Gastrocnemius medialis (tissue), 4 donors: ENCODE measurements at regions not wholly inside any gene's neighbourhood (a gene's known extent, or its start where the extent isn't known, plus 50 kb on each side); places are given as distances from the start of the nearest gene placed in this dataset.

Experiments
- ATAC-seq, 2 donors: fragments of 150-250 bp; one replicate each; pipeline ENCODE4 v1.9.1; 2016
- DNase-seq, 2 donors: peaks; one replicate each; pipeline ENCODE4 v3.0.0-alpha.2; 2019
- H3K27ac ChIP-seq, 4 donors: fragments of 200-600 bp; sonication (generic); 1 replicate in 1 of 4; 2 replicates in 3 of 4; pipeline ENCODE4 v1.5.1; 2016 to 2018; ENCODE audit warnings: mild to moderate bottlenecking in 2 of 4, moderate library complexity in 1 of 4
- H3K27me3 ChIP-seq, 3 donors: fragments of 200-600 bp; sonication (generic) in 2 of 3; 1 replicate in 1 of 3; 2 replicates in 2 of 3; pipeline versions ENCODE4 v1.5.1 to v1.6.0; 2016 to 2019; ENCODE audit warnings: mild to moderate bottlenecking in 1 of 3, moderate library complexity in 1 of 3
- H3K36me3 ChIP-seq, 2 donors: fragments of 200-600 bp; sonication (generic) in 1 of 2; one replicate each; pipeline ENCODE4 v1.5.1; 2017 to 2018
- H3K4me1 ChIP-seq, 2 donors: fragments of 200-600 bp; sonication (generic) in 1 of 2; one replicate each; pipeline ENCODE4 v1.5.1; 2016 to 2017; ENCODE audit warnings: mild to moderate bottlenecking in 2 of 2
- H3K4me3 ChIP-seq, 4 donors: fragments of 200-600 bp; sonication (generic) in 3 of 4; 1 replicate in 1 of 4; 2 replicates in 3 of 4; pipeline ENCODE4 v1.5.1; 2016 to 2019; ENCODE audit warnings: mild to moderate bottlenecking in 2 of 4
- H3K9me3 ChIP-seq, 3 donors: fragments of 200-600 bp; sonication (generic) in 2 of 3; 1 replicate in 1 of 3; 2 replicates in 2 of 3; pipeline ENCODE4 v1.5.1; 2016 to 2019
- POLR2A ChIP-seq, 2 donors: fragments of 450-650 bp; IDR thresholded peaks; one replicate each; pipeline ENCODE4 v1.6.1; 2017; ENCODE audit warnings: antibody characterized with exemption in 2 of 2, mild to moderate bottlenecking in 2 of 2, moderate library complexity in 2 of 2
- in situ Hi-C, 4 donors: fragments of 200-750 bp; cut with MboI; loops; one replicate each; pipeline versions ENCODE4 v1.15.0 to v1.8.0; 2017; ENCODE audit warnings: low sequenced_read_pairs in 4 of 4
- intact Hi-C: fragments of 100-400 bp; cut with DNase I; formaldehyde crosslinking; loops from one replicate; pipeline ENCODE4 v1.15.1; 2023; ENCODE audit warnings: low total_unique reads
- TF ChIP-seq, protein P1 (sequence below), 5 experiments: fragments of 450-650 bp in 3 of 5; fragments of 200-600 bp in 2 of 5; sonication (generic) in 2 of 5; IDR thresholded peaks in 4 of 5; conservative IDR thresholded peaks in 1 of 5; 1 replicate in 4 of 5; 2 replicates in 1 of 5; pipeline ENCODE4 v1.5.1; 2016 to 2019; ENCODE audit warnings: antibody characterized with exemption in 5 of 5, mild to moderate bottlenecking in 3 of 5, moderate library complexity in 3 of 5

DNA sequence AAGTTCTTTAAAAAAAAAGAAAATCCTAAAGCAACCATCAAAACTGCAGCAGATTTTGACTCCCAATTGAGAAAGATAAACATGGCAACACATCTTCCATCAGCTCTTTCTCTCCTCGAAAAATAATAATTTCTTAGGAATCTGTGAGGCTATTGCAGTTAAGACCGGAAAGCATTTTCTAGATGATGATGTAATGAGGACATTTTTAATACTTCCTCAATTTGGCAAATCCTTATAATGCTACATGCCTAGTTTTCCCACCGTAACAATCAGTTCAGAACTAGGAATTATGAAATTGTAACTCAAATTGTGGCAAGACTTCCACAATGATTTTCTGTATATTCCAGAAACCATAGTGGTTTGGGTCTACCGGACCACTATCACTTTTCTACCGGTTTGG is 180.9 kb upstream of the PDE3A start:
- in situ Hi-C loops: no loop called here
- intact Hi-C loops: no loop called here
- Histone ChIP-seq H3K9me3 (no peaks in the 10 kb centered on the region), H3K4me1 (no peaks in the 10 kb centered on the region), H3K4me3 (no peak overlapping the region), H3K36me3 (no peaks in the 10 kb centered on the region), H3K27me3 (no peaks in the 10 kb centered on the region), H3K27ac (no peak overlapping the region)
- no peak for DNase-seq
- TF ChIP-seq, protein P1, sequence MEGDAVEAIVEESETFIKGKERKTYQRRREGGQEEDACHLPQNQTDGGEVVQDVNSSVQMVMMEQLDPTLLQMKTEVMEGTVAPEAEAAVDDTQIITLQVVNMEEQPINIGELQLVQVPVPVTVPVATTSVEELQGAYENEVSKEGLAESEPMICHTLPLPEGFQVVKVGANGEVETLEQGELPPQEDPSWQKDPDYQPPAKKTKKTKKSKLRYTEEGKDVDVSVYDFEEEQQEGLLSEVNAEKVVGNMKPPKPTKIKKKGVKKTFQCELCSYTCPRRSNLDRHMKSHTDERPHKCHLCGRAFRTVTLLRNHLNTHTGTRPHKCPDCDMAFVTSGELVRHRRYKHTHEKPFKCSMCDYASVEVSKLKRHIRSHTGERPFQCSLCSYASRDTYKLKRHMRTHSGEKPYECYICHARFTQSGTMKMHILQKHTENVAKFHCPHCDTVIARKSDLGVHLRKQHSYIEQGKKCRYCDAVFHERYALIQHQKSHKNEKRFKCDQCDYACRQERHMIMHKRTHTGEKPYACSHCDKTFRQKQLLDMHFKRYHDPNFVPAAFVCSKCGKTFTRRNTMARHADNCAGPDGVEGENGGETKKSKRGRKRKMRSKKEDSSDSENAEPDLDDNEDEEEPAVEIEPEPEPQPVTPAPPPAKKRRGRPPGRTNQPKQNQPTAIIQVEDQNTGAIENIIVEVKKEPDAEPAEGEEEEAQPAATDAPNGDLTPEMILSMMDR (IDR thresholded peaks at IDR 0.05 in 4 of 5, conservative IDR thresholded peaks at IDR 0.05 in 1 of 5): no peak
- TF ChIP-seq POLR2A (IDR thresholded peaks at IDR 0.05): no peak
- ATAC-seq: no peak

DNA sequence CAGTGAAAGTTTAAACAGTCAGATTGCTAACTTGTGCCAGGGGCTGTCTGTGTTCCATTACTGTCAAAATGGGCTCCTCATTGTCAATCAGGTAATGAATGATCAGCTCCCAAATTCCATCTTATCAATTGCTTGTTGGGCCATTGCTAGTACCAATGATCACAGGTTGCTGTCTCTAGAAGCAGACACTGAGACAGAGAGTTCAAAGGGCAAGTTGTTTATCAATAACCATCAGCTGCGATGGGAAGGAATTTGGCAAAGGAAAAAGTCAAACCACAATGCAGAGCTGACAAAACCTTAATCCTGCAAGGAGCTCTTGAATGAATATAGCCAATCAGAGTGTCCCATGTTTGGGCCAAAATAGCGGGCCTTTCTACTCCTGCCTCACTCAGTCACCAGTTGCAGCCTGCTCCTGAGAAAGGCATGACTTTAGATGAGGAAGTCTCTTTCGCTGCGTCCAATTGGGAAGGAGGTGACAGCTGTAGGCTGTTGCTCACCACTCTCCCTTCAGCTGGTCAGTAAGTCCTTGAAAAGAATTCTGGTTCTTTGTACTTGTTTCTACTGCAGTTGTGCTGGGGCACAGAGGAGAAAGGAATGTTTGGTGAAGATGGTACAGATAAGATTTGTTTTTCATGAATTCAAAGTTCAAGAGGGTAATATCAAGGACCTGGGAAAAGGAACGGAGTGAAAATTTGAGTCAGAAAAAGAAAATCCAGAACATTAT is 179.2 kb upstream of the PDE3A start:
- no peaks in the 10 kb centered on the region for H3K27me3 ChIP-seq
- H3K4me1 ChIP-seq: no peaks in the 10 kb centered on the region
- no peak overlapping the region for H3K27ac ChIP-seq
- TF ChIP-seq POLR2A (IDR thresholded peaks at IDR 0.05): no peak
- TF ChIP-seq, protein P1 (IDR thresholded peaks at IDR 0.05 in 4 of 5, conservative IDR thresholded peaks at IDR 0.05 in 1 of 5): no peak
- ATAC-seq (no peak), DNase-seq (no peak)
- intact Hi-C loops: no loop called here
- H3K9me3 ChIP-seq: no peaks in the 10 kb centered on the region
- no peak overlapping the region for H3K4me3 ChIP-seq
- in situ Hi-C loops: no loop called here
- no peaks in the 10 kb centered on the region for H3K36me3 ChIP-seq

DNA sequence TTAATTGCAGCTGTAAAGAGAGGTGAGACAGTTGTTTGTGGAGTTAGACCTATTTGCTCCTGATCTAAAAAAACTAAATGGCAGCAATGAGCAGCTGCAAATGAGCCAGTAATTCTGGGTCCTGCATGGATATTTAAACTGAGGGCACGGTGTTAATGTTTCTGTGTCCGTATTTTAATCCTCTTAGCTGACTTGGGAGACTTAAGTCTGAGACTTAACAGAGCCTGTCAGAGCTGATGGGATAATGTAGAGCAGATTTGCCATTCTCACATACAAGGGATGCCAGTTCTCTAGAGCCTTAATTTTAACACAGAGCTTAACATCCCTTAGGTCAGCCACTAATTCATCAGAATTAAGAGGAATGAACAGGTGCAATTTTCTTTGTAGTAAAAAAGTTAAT is 178.6 kb upstream of the PDE3A start:
- Histone ChIP-seq H3K4me3 (no peak overlapping the region), H3K36me3 (no peaks in the 10 kb centered on the region), H3K27me3 (no peaks in the 10 kb centered on the region), H3K9me3 (no peaks in the 10 kb centered on the region), H3K4me1 (no peaks in the 10 kb centered on the region), H3K27ac (no peak overlapping the region)
- in situ Hi-C loops: no loop called here
- no peak for TF ChIP-seq POLR2A (IDR thresholded peaks at IDR 0.05)
- TF ChIP-seq, protein P1 (IDR thresholded peaks at IDR 0.05 in 4 of 5, conservative IDR thresholded peaks at IDR 0.05 in 1 of 5): no peak
- DNase-seq (no peak), ATAC-seq (no peak)
- intact Hi-C loops: no loop called here

DNA sequence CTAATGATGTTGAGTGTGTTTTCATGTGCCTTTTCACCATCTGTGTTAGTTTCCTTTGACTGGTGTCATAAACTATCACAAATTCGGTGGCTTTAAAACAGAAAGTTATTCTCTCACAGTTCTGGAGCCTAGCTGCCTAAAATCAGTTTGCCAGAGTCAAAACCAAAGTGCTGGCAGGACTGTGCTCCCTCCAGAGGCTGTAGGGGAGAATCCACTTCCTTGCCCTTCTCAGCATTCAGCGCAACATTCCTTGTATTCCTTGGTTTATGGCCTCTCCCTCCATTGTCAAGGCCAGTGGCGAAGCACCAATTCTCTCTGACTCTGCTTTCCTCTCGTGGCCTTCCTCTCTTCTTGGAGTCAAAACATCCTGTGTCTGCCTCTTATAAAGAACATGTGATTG is 174.2 kb upstream of the PDE3A start:
- no peak for TF ChIP-seq POLR2A (IDR thresholded peaks at IDR 0.05)
- TF ChIP-seq, protein P1 (IDR thresholded peaks at IDR 0.05 in 4 of 5, conservative IDR thresholded peaks at IDR 0.05 in 1 of 5): no peak
- Histone ChIP-seq H3K27ac (no peak overlapping the region), H3K9me3 (no peaks in the 10 kb centered on the region), H3K4me3 (no peak overlapping the region), H3K4me1 (no peaks in the 10 kb centered on the region), H3K27me3 (no peaks in the 10 kb centered on the region), H3K36me3 (no peaks in the 10 kb centered on the region)
- in situ Hi-C loops: no loop called here
- DNase-seq (no peak), ATAC-seq (no peak)
- intact Hi-C loops: no loop called here

DNA sequence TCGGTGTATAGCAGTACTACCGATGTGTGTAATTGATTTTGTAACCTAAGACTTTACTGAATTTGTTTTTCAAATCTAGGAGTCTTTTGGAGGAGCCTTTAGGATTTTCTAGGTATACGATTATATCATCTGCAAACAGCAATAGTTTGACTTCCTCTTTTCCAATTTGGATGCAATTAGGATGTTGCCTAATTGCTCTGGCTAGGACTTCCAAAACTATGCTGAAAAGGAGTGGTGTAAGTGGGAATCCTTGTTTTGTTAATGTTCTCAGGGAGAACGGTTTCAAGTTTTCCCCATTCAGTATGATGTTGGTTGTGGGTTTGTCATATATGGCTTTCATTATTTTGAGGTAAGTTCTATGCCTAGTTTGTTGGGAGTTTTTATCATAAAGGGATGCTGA is 171.6 kb upstream of the PDE3A start:
- intact Hi-C loops (no loop called here), in situ Hi-C loops (no loop called here)
- H3K4me3 ChIP-seq: no peak overlapping the region
- no peaks in the 10 kb centered on the region for H3K9me3 ChIP-seq
- no peaks in the 10 kb centered on the region for H3K4me1 ChIP-seq
- H3K27me3 ChIP-seq: no peaks in the 10 kb centered on the region
- H3K36me3 ChIP-seq: no peaks in the 10 kb centered on the region
- no peak overlapping the region for H3K27ac ChIP-seq
- TF ChIP-seq, protein P1 (IDR thresholded peaks at IDR 0.05 in 4 of 5, conservative IDR thresholded peaks at IDR 0.05 in 1 of 5): no peak
- TF ChIP-seq POLR2A (IDR thresholded peaks at IDR 0.05): no peak
- DNase-seq (no peak), ATAC-seq (no peak)
